ENCODE measurements at regions not wholly inside any gene's neighbourhood (a gene's known extent, or its start where the extent isn't known, plus 50 kb on each side); places are given as distances from the start of the nearest gene placed in this dataset.

GRCh38 chr14:29461101-29461500, 466.5 kb downstream of the PRKD1 start:
- H3K4me1 ChIP-seq, result no peaks in the 10 kb centered on the region
- DNase-seq, result no peak
- H3K27me3 ChIP-seq (ENCODE audit: insufficient read depth in 3 of 3, low read length in 2 of 3), result peaks cover 0 to 2% (median 0%) of the 10 kb centered on the region in 3 donors
- WGBS, 3 donors, result 77 to 85% (median 85%) methylated on average over 6 of the region's 6 CpGs
- H3K36me3 ChIP-seq (ENCODE audit: insufficient read depth in 1 of 2, low read depth in 1 of 2), result no peaks in the 10 kb centered on the region
- TF ChIP-seq, protein P1, sequence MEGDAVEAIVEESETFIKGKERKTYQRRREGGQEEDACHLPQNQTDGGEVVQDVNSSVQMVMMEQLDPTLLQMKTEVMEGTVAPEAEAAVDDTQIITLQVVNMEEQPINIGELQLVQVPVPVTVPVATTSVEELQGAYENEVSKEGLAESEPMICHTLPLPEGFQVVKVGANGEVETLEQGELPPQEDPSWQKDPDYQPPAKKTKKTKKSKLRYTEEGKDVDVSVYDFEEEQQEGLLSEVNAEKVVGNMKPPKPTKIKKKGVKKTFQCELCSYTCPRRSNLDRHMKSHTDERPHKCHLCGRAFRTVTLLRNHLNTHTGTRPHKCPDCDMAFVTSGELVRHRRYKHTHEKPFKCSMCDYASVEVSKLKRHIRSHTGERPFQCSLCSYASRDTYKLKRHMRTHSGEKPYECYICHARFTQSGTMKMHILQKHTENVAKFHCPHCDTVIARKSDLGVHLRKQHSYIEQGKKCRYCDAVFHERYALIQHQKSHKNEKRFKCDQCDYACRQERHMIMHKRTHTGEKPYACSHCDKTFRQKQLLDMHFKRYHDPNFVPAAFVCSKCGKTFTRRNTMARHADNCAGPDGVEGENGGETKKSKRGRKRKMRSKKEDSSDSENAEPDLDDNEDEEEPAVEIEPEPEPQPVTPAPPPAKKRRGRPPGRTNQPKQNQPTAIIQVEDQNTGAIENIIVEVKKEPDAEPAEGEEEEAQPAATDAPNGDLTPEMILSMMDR (IDR thresholded peaks at IDR 0.05), result no peak
- no peak for ATAC-seq
- H3K27ac ChIP-seq, result no peak overlapping the region
- intact Hi-C loops (cut with DNase I), result no loop called here
- H3K9me3 ChIP-seq, result no peaks in the 10 kb centered on the region
- H3K4me3 ChIP-seq, result no peak overlapping the region

DNA sequence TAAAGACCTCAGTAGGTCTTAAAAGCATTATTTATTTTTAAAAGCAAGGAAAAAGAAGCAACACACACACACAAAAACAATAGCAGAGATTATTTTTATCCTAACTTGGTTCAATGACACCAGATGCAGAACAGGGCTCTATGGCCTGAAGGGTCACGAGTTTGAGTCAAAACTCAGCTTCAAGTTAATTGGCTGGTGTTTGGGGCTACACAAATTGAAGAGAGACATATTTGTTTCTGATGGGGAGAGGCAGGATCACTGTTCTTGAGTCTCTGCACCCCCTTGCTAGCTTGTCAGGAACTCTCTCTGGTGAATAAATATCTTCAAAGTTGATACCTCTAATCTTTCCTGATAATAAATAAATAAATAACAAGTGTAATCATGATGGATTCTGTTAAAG, 466.1 kb downstream of the PRKD1 start:
- H3K4me1 ChIP-seq, result no peaks in the 10 kb centered on the region
- no peaks in the 10 kb centered on the region for H3K36me3 ChIP-seq (ENCODE audit: insufficient read depth in 1 of 2, low read depth in 1 of 2)
- ATAC-seq (no peak), DNase-seq (no peak)
- WGBS, 3 donors, result 30 to 62% (median 38%) methylated on average over 1 of the region's 1 CpG
- H3K4me3 ChIP-seq, result no peak overlapping the region
- intact Hi-C loops (cut with DNase I), result no loop called here
- H3K27ac ChIP-seq, result no peak overlapping the region
- no peaks in the 10 kb centered on the region for H3K9me3 ChIP-seq
- H3K27me3 ChIP-seq (ENCODE audit: insufficient read depth in 3 of 3, low read length in 2 of 3), result peaks cover 0 to 2% (median 0%) of the 10 kb centered on the region in 3 donors
- TF ChIP-seq, protein P1 (IDR thresholded peaks at IDR 0.05), result no peak

DNA sequence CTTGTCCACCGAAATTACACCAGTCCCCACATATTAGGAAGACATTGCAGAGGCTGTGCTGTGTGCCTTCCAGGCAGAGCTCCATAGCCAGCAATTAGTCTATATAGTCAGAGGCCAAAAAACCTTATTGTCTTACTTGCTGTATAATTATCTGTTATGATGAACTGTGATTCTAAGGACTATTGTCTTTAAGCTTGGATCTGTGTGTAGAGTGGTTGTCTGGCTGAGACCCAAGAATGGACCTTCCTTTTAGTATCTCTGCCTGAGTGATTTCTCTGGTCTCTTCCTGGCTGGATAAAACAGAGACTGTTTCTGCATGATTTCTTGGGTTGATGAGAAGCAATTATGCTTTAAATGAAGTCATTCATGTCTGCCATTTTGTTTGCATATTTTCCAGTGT, 465.3 kb downstream of the PRKD1 start:
- WGBS, 3 donors, result 69 to 89% (median 80%) methylated on average over 1 of the region's 1 CpG
- Histone ChIP-seq H3K27ac (no peak overlapping the region), H3K9me3 (no peaks in the 10 kb centered on the region), H3K27me3 (ENCODE audit: insufficient read depth in 3 of 3, low read length in 2 of 3) (peaks cover 0 to 2% (median 0%) of the 10 kb centered on the region in 3 donors), H3K4me1 (no peaks in the 10 kb centered on the region), H3K4me3 (no peak overlapping the region), H3K36me3 (ENCODE audit: insufficient read depth in 1 of 2, low read depth in 1 of 2) (no peaks in the 10 kb centered on the region)
- ATAC-seq, result no peak
- TF ChIP-seq, protein P1 (IDR thresholded peaks at IDR 0.05), result no peak
- no peak for DNase-seq
- intact Hi-C loops (cut with DNase I), result no loop called here

DNA sequence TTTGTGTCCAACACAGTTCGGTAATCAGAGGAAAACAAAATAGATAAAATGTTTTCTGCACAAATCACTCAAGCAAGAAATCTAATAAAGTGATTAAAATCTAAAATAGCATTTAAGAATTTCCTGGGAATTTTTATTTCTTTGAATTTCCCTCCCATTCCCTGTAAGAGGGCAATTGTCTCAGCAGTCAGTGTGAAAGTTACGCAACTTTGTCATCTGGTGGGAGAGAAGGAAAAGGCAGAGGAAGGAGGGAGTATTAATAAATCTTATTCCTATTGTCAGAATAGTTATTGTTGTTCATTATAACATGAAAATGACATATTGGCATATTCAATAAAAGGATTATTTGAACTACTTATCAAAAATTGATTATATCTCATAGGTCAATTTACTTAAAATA, 464.9 kb downstream of the PRKD1 start:
- intact Hi-C loops (cut with DNase I), result no loop called here
- no peak for DNase-seq
- H3K4me1 ChIP-seq, result no peaks in the 10 kb centered on the region
- H3K27ac ChIP-seq, result no peak overlapping the region
- no peak overlapping the region for H3K4me3 ChIP-seq
- peaks cover 0 to 2% (median 0%) of the 10 kb centered on the region in 3 donors for H3K27me3 ChIP-seq (ENCODE audit: insufficient read depth in 3 of 3, low read length in 2 of 3)
- whole genome bisulfite sequencing, 3 donors, result 85 to 96% (median 89%) methylated on average over 2 of the region's 2 CpGs
- no peaks in the 10 kb centered on the region for H3K36me3 ChIP-seq (ENCODE audit: insufficient read depth in 1 of 2, low read depth in 1 of 2)
- TF ChIP-seq, protein P1 (IDR thresholded peaks at IDR 0.05), result no peak
- no peak for ATAC-seq
- H3K9me3 ChIP-seq, result no peaks in the 10 kb centered on the region

GRCh38 chr14:29463727-29464395, 463.8 kb downstream of the PRKD1 start:
- no peaks in the 10 kb centered on the region for H3K9me3 ChIP-seq
- WGBS, 3 donors, result 33 to 35% (median 35%) methylated on average over 6 of the region's 6 CpGs
- H3K27ac ChIP-seq, result no peak overlapping the region
- intact Hi-C loops (cut with DNase I), result no loop called here
- DNase-seq (no peak), ATAC-seq (no peak)
- TF ChIP-seq, protein P1 (IDR thresholded peaks at IDR 0.05), result no peak
- peaks cover 0 to 2% (median 0%) of the 10 kb centered on the region in 3 donors for H3K27me3 ChIP-seq (ENCODE audit: insufficient read depth in 3 of 3, low read length in 2 of 3)
- no peak overlapping the region for H3K4me3 ChIP-seq
- no peaks in the 10 kb centered on the region for H3K36me3 ChIP-seq (ENCODE audit: insufficient read depth in 1 of 2, low read depth in 1 of 2)
- no peaks in the 10 kb centered on the region for H3K4me1 ChIP-seq

Data from psoas muscle (tissue), 7 donors.